ENCODE measurements at regions not wholly inside any gene's neighbourhood (a gene's known extent, or its start where the extent isn't known, plus 50 kb on each side); places are given as distances from the start of the nearest gene placed in this dataset.

GRCh38 chr10:101290431-101290830 is 61.2 kb upstream of the LBX1 start:
- TF ChIP-seq CTCF (IDR thresholded peaks at IDR 0.05) (no peak), ZFX (IDR thresholded peaks at IDR 0.05; ENCODE audit: borderline replicate concordance) (no peak)
